Endothelial cell of umbilical vein (primary cell): ENCODE measurements at regions not wholly inside any gene's neighbourhood (a gene's known extent, or its start where the extent isn't known, plus 50 kb on each side); places are given as distances from the start of the nearest gene placed in this dataset.

ENCODE experiments used
- BruUV-seq: library from RNA; stranded (reverse); fragments of 400-500 nt; replicated peaks from 2 replicates; lab custom pipeline; 2021; lab: Mats Ljungman, UMichigan
- CTCF ChIA-PET: fragments of 300-600, 350-600 bp; sonication (Branson Sonifier 250); formaldehyde crosslinking; loops from one replicate; lab custom pipeline; 2021; ENCODE audit warnings: antibody characterized with exemption, inconsistent platforms; lab: Charles Lee
- POLR2A ChIA-PET: fragments of 300-600, 350-600 bp; sonication (Branson Sonifier 250); formaldehyde crosslinking; loops from one replicate; lab custom pipeline; 2021; ENCODE audit warnings: antibody characterized with exemption, inconsistent platforms; lab: Charles Lee
- DNase-seq: peaks from one replicate; pipeline ENCODE4 v3.0.0-alpha.2; 2011; ENCODE audit warnings: low read depth, low spot score
- FAIRE-seq: peaks from 2 replicates; lab custom pipeline; 2011; peaks lifted over from hg19 to GRCh38; lab: Jason Lieb, UNC
- H2AFZ ChIP-seq: 2 replicates; pipeline ENCODE4 v1.6.0; 2012; ENCODE audit warnings: low read depth, low read length, control low read depth, inconsistent platforms
- H3K27ac ChIP-seq: 2 replicates; pipeline ENCODE4 v1.5.1; 2011; ENCODE audit warnings: low read depth, mild to moderate bottlenecking, control low read depth, low read length, moderate library complexity; ENCODE audit not compliant: insufficient read depth
- H3K27me3 ChIP-seq, 2 experiments: 2 replicates each; pipeline versions ENCODE4 v1.6.0 to v1.6.1; 2011; ENCODE audit warnings: low read length in 2 of 2, mixed read lengths in 1 of 2; ENCODE audit not compliant: control insufficient read depth in 2 of 2, insufficient read depth in 2 of 2
- H3K36me3 ChIP-seq, 2 experiments: 2 replicates in 1 of 2; 3 replicates in 1 of 2; pipeline ENCODE4 v1.5.1; 2011; ENCODE audit warnings: low read length in 2 of 2, mild to moderate bottlenecking in 1 of 2, moderate library complexity in 1 of 2; ENCODE audit not compliant: control insufficient read depth in 2 of 2, insufficient read depth in 2 of 2; ENCODE audit errors: extremely low read depth in 1 of 2
- H3K4me1 ChIP-seq: 3 replicates; pipeline ENCODE4 v1.5.1; 2011; ENCODE audit warnings: mild to moderate bottlenecking, low read length; ENCODE audit not compliant: control insufficient read depth, insufficient read depth; ENCODE audit errors: extremely low read depth
- H3K4me2 ChIP-seq: 2 replicates; pipeline ENCODE4 v1.6.1; 2011; ENCODE audit warnings: low read length, control low read depth, mixed read lengths; ENCODE audit not compliant: insufficient read depth
- H3K4me3 ChIP-seq, 3 experiments: fragments of 200-600 bp in 1 of 3; sonication (generic), shearing (Covaris generic) in 1 of 3; replicated peaks in 1 of 3; 2 replicates each; pipeline ENCODE4 v1.5.1; 2011 to 2016; ENCODE audit warnings: control low read depth in 3 of 3, low read length in 3 of 3, mild to moderate bottlenecking in 2 of 3, inconsistent platforms in 1 of 3, low read depth in 1 of 3, moderate library complexity in 1 of 3; ENCODE audit not compliant: insufficient read depth in 1 of 3
- H3K79me2 ChIP-seq: 2 replicates; pipeline ENCODE4 v1.6.0; 2012; ENCODE audit warnings: low read length, inconsistent platforms; ENCODE audit not compliant: control insufficient read depth, insufficient read depth
- H3K9ac ChIP-seq: replicated peaks from 2 replicates; pipeline ENCODE3; 2011; ENCODE audit warnings: low read length, control low read depth; ENCODE audit not compliant: insufficient read depth; ENCODE audit errors: extremely low read depth
- H3K9me1 ChIP-seq: replicated peaks from 3 replicates; pipeline ENCODE4 v1.6.0; 2011; ENCODE audit warnings: mild to moderate bottlenecking, low read length; ENCODE audit not compliant: control insufficient read depth, insufficient read depth; ENCODE audit errors: extremely low read depth
- H3K9me3 ChIP-seq: replicated peaks from 2 replicates; pipeline ENCODE4 v1.5.1; 2012; ENCODE audit warnings: low read length, inconsistent platforms; ENCODE audit not compliant: control insufficient read depth, insufficient read depth
- H4K20me1 ChIP-seq: replicated peaks from 2 replicates; pipeline ENCODE3; 2011; ENCODE audit warnings: mild to moderate bottlenecking, low read length; ENCODE audit not compliant: control insufficient read depth, insufficient read depth; ENCODE audit errors: extremely low read depth
- CTCF ChIP-seq, 2 donors: IDR thresholded peaks; 1 replicate in 1 of 2; 2 replicates in 1 of 2; pipeline ENCODE4 v1.5.1; 2011; ENCODE audit warnings: low read length in 2 of 2, mild to moderate bottlenecking in 2 of 2, moderate library complexity in 2 of 2, control low read depth in 1 of 2, inconsistent platforms in 1 of 2, low read depth in 1 of 2; ENCODE audit not compliant: insufficient read depth in 1 of 2; ENCODE audit errors: extremely low read depth in 1 of 2
- EZH2 ChIP-seq: IDR thresholded peaks from 2 replicates; pipeline ENCODE4 v1.6.1; 2012; ENCODE audit warnings: borderline replicate concordance, low read depth, mild to moderate bottlenecking, moderate library complexity, low read length, inconsistent platforms; ENCODE audit not compliant: severe bottlenecking
- FOS ChIP-seq: IDR thresholded peaks from 2 replicates; pipeline ENCODE4 v1.6.1; 2011; ENCODE audit warnings: mild to moderate bottlenecking, low read length, moderate library complexity, borderline replicate concordance; ENCODE audit not compliant: insufficient read depth
- GATA2 ChIP-seq: IDR thresholded peaks from 2 replicates; pipeline ENCODE4 v1.7.0; 2011; ENCODE audit warnings: low read depth, mild to moderate bottlenecking, moderate library complexity, mixed read lengths, low read length; ENCODE audit not compliant: insufficient read length, insufficient read depth
- MAX ChIP-seq: IDR thresholded peaks from 2 replicates; pipeline ENCODE4 v1.6.1; 2011; ENCODE audit not compliant: insufficient read depth, insufficient read length
- MYC ChIP-seq: IDR thresholded peaks from one replicate; pipeline ENCODE4 v1.6.1; 2011; ENCODE audit warnings: mild to moderate bottlenecking, low read depth, low read length
- POLR2A ChIP-seq: IDR thresholded peaks from 2 replicates; pipeline ENCODE4 v1.6.1; 2012; ENCODE audit warnings: low read depth, mild to moderate bottlenecking, control low read depth, low read length
- POLR2AphosphoS5 ChIP-seq: IDR thresholded peaks from 2 replicates; pipeline ENCODE4 v1.6.1; 2012; ENCODE audit warnings: low read depth, mild to moderate bottlenecking, control low read depth, low read length, moderate library complexity; ENCODE audit not compliant: insufficient read depth
- dilution Hi-C: fragments of 300-500 bp; cut with MboI; formaldehyde crosslinking; loops from one replicate; pipeline ENCODE4 v1.15.0; 2019; ENCODE audit warnings: low sequenced_read_pairs; ENCODE audit not compliant: extremely low pct_ligation_motif_present
- intact Hi-C: fragments of 100-400 bp; cut with micrococcal nuclease; formaldehyde crosslinking; loops from one replicate; pipeline ENCODE4 v1.10.0; 2022

GRCh38 chr18:59957957-59958356 is 58.2 kb downstream of the PMAIP1 start:
- no peaks in the 10 kb centered on the region for H3K4me1 ChIP-seq
- DNase-seq (peak; percentile 52), FAIRE-seq (no peak)
- H2AFZ ChIP-seq: no peak overlapping the region
- ChIA-PET POLR2A (interaction anchor here (1.0 kb wide), 1 partner anchor 58 kb away, joined by 5 read pairs; the partner anchor contains the start of gene PMAIP1), CTCF (interaction anchor here (0.7 to 1.2 kb wide), 6 partner anchors 9 to 261 kb away, joined by 3 to 4 read pairs (median 3); partner anchors contain the start of gene CCBE1)
- H3K36me3 ChIP-seq: no peaks in the 10 kb centered on the region
- BruUV-seq: no TSS peak
- H3K4me3 ChIP-seq: no peak overlapping the region
- no peaks in the 10 kb centered on the region for H4K20me1 ChIP-seq
- dilution Hi-C loops (no loop called here), intact Hi-C loops (no loop called here)
- no peaks in the 10 kb centered on the region for H3K9me3 ChIP-seq
- no peaks in the 10 kb centered on the region for H3K9me1 ChIP-seq
- no peak overlapping the region for H3K9ac ChIP-seq
- no peak for TF ChIP-seq EZH2
- TF ChIP-seq FOS: no peak
- TF ChIP-seq MYC: no peak
- no peak for TF ChIP-seq GATA2
- no peak for TF ChIP-seq MAX
- TF ChIP-seq POLR2AphosphoS5: no peak
- no peak for TF ChIP-seq POLR2A
- no peak for TF ChIP-seq CTCF (IDR thresholded peaks at IDR 0.05; ENCODE audit: extremely low read depth in 1 of 2, insufficient read depth in 1 of 2, low read depth in 1 of 2, low read length in 2 of 2)
- H3K27me3 ChIP-seq: peaks cover 0 to 2% of the 10 kb centered on the region in 2 experiments
- H3K4me2 ChIP-seq: no peak overlapping the region
- H3K27ac ChIP-seq: no peak overlapping the region
- H3K79me2 ChIP-seq: no peaks in the 10 kb centered on the region
